Uterus (tissue), 2 donors: ENCODE measurements at regions not wholly inside any gene's neighbourhood (a gene's known extent, or its start where the extent isn't known, plus 50 kb on each side); places are given as distances from the start of the nearest gene placed in this dataset.

Source experiments
- POLR2A ChIP-seq, 2 donors: fragments of 450-650 bp; IDR thresholded peaks; one replicate each; pipeline ENCODE4 v1.6.1; 2016; ENCODE audit warnings: antibody characterized with exemption in 2 of 2, mild to moderate bottlenecking in 1 of 2, moderate library complexity in 1 of 2
- TF ChIP-seq, protein P1 (sequence below), 4 experiments: fragments of 200-600 bp in 2 of 4; fragments of 450-650 bp in 2 of 4; sonication (generic) in 2 of 4; IDR thresholded peaks; one replicate each; pipeline ENCODE4 v1.5.1; 2016 to 2019; ENCODE audit warnings: antibody characterized with exemption in 4 of 4, mild to moderate bottlenecking in 2 of 4, moderate library complexity in 1 of 4

DNA sequence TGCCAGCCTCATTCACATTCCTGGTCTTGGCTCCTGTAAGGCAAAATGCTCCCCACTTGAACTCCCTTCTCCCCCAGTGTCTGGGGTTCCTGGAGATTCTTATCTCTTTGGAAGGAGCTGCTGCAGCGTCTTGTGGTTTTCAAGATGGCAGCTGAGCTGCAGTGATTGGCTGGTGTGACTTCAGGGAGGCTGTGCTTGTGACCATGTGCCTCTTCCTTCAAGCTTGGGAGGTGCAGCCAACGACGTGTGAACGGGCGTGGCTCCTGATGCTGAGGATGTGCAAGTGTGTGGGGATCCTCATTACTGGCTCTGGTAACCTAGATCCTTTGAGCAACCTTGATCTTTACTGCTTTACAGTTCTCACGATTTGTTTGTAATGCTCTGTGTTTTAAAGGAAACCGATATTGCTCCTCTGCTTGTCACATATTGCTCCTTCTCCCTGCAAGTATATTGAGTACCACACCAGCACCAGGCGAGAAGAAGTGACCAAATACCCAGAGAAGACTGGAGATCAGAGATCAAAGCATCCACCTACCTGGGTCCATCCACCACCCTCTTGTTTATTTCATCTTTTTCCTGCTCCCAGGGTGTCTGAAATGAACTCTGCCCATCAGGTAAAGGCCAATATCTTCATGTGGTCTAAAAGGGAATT lies 208.5 kb downstream of the FGF9 start:
- TF ChIP-seq, protein P1, sequence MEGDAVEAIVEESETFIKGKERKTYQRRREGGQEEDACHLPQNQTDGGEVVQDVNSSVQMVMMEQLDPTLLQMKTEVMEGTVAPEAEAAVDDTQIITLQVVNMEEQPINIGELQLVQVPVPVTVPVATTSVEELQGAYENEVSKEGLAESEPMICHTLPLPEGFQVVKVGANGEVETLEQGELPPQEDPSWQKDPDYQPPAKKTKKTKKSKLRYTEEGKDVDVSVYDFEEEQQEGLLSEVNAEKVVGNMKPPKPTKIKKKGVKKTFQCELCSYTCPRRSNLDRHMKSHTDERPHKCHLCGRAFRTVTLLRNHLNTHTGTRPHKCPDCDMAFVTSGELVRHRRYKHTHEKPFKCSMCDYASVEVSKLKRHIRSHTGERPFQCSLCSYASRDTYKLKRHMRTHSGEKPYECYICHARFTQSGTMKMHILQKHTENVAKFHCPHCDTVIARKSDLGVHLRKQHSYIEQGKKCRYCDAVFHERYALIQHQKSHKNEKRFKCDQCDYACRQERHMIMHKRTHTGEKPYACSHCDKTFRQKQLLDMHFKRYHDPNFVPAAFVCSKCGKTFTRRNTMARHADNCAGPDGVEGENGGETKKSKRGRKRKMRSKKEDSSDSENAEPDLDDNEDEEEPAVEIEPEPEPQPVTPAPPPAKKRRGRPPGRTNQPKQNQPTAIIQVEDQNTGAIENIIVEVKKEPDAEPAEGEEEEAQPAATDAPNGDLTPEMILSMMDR (IDR thresholded peaks at IDR 0.05): no peak
- TF ChIP-seq POLR2A (IDR thresholded peaks at IDR 0.05): no peak
